ENCODE measurements at regions not wholly inside any gene's neighbourhood (a gene's known extent, or its start where the extent isn't known, plus 50 kb on each side); places are given as distances from the start of the nearest gene placed in this dataset.
"Not testable (repeated sequence)": the region's sequence is repeated elsewhere in the genome, so short reads cannot be mapped to it uniquely, and the experiment has no call there.

GRCh38 chr21:16218682-16219343, 489.0 kb downstream of the USP25 start:
- DNase-seq (ENCODE audit: low read depth in 2 of 2): no peak

GRCh38 chr21:16224756-16225155, 495.0 kb downstream of the USP25 start:
- not testable (repeated sequence) for DNase-seq (ENCODE audit: low read depth in 2 of 2)

GRCh38 chr21:16239659-16240265, 510.0 kb downstream of the USP25 start:
- no peak for DNase-seq (ENCODE audit: low read depth in 2 of 2)

- DNase-seq (ENCODE audit: low read depth in 2 of 2): no peak
Observed at GRCh38 chr21:16241016-16241415, 511.2 kb downstream of the USP25 start.

GRCh38 chr21:16241479-16241963, 511.7 kb downstream of the USP25 start:
- DNase-seq (ENCODE audit: low read depth in 2 of 2): no peak

- DNase-seq (ENCODE audit: low read depth in 2 of 2): no peak
Observed at GRCh38 chr21:16243396-16243795, 513.6 kb downstream of the USP25 start.

- DNase-seq (ENCODE audit: low read depth in 2 of 2): no peak
Observed at GRCh38 chr21:16248705-16249104, 518.9 kb downstream of the USP25 start.

- DNase-seq (ENCODE audit: low read depth in 2 of 2): no peak
Observed at GRCh38 chr21:16250273-16250672, 520.5 kb downstream of the USP25 start.

- no peak for DNase-seq (ENCODE audit: low read depth in 2 of 2)
Observed at GRCh38 chr21:16258844-16259611, 529.2 kb downstream of the USP25 start.

- DNase-seq (ENCODE audit: low read depth in 2 of 2): no peak
Observed at GRCh38 chr21:16262091-16262490, 532.3 kb downstream of the USP25 start.

- no peak for DNase-seq (ENCODE audit: low read depth in 2 of 2)
Observed at GRCh38 chr21:16264319-16264718, 534.5 kb downstream of the USP25 start.

GRCh38 chr21:16269476-16269875, 539.7 kb downstream of the USP25 start:
- DNase-seq (ENCODE audit: low read depth in 2 of 2): no peak

GRCh38 chr21:16279731-16280581, 550.2 kb downstream of the USP25 start:
- no peak for DNase-seq (ENCODE audit: low read depth in 2 of 2)

GRCh38 chr21:16280686-16281091, 550.9 kb downstream of the USP25 start:
- no peak for DNase-seq (ENCODE audit: low read depth in 2 of 2)

- no peak for DNase-seq (ENCODE audit: low read depth in 2 of 2)
Observed at GRCh38 chr21:16283516-16283915, 553.7 kb downstream of the USP25 start.

GRCh38 chr21:16285605-16286126, 555.9 kb downstream of the USP25 start:
- no peak for DNase-seq (ENCODE audit: low read depth in 2 of 2)

- DNase-seq (ENCODE audit: low read depth in 2 of 2): no peak
Observed at GRCh38 chr21:16287046-16287445, 557.3 kb downstream of the USP25 start.

- DNase-seq (ENCODE audit: low read depth in 2 of 2): no peak
Observed at GRCh38 chr21:16291296-16291695, 561.5 kb downstream of the USP25 start.

- no peak for DNase-seq (ENCODE audit: low read depth in 2 of 2)
Observed at GRCh38 chr21:16294128-16294527, 564.3 kb downstream of the USP25 start.

- DNase-seq (ENCODE audit: low read depth in 2 of 2): no peak
Observed at GRCh38 chr21:16302851-16303282, 573.1 kb downstream of the USP25 start.
